Body of pancreas (tissue), 4 donors: ENCODE measurements at regions not wholly inside any gene's neighbourhood (a gene's known extent, or its start where the extent isn't known, plus 50 kb on each side); places are given as distances from the start of the nearest gene placed in this dataset.

Experiments used
- CTCF ChIP-seq, 7 experiments: fragments of 450-650 bp in 4 of 7; fragments of 200-600 bp in 3 of 7; sonication (generic) in 3 of 7; IDR thresholded peaks; one replicate each; pipeline ENCODE4 v1.5.1; 2016 to 2019; ENCODE audit warnings: antibody characterized with exemption in 7 of 7
- POLR2A ChIP-seq, 3 donors: fragments of 450-650 bp; IDR thresholded peaks; one replicate each; pipeline ENCODE4 v1.6.1; 2016; ENCODE audit warnings: antibody characterized with exemption in 3 of 3, mild to moderate bottlenecking in 2 of 3

GRCh38 chr3:5423076-5423475 lies 235.6 kb downstream of the EDEM1 start:
- TF ChIP-seq POLR2A (IDR thresholded peaks at IDR 0.05) (no peak), CTCF (IDR thresholded peaks at IDR 0.05) (no peak)
